Activated CD8-positive, alpha-beta T cell treated with anti-CD3 and anti-CD28 coated beads, Interleukin-2, amount 10 ng/mL, durations not matched to agents 7 days and 5 days (primary cell): ENCODE measurements at regions not wholly inside any gene's neighbourhood (a gene's known extent, or its start where the extent isn't known, plus 50 kb on each side); places are given as distances from the start of the nearest gene placed in this dataset.
"Not testable (repeated sequence)": the region's sequence is repeated elsewhere in the genome, so short reads cannot be mapped to it uniquely, and the experiment has no call there.

ENCODE experiments used
- ATAC-seq: fragments of 150-1000 bp; cut with Tn5 transposase; one replicate; pipeline ENCODE4 v1.10.0; 2021; ENCODE audit warnings: moderate library complexity
- CTCF ChIA-PET: fragments of 350-600 bp; sonication (Branson Sonifier 250); formaldehyde crosslinking; loops from one replicate; lab custom pipeline; 2021; ENCODE audit warnings: antibody characterized with exemption; lab: Charles Lee
- POLR2A ChIA-PET: fragments of 350-600 bp; sonication (Branson Sonifier 250); formaldehyde crosslinking; loops from one replicate; lab custom pipeline; 2021; ENCODE audit warnings: antibody characterized with exemption; lab: Charles Lee
- DNase-seq: peaks from one replicate; pipeline ENCODE4 v3.0.0-alpha.2; 2020
- H3K27ac Mint-ChIP-seq: one replicate; pipeline ENCODE4 v1.8.0; 2021; ENCODE audit warnings: mild to moderate bottlenecking, mixed read lengths
- H3K27me3 Mint-ChIP-seq: one replicate; pipeline ENCODE4 v1.8.0; 2021; ENCODE audit warnings: low read depth, mixed read lengths
- H3K36me3 Mint-ChIP-seq: one replicate; pipeline ENCODE4 v1.8.0; 2021; ENCODE audit warnings: low read depth, mixed read lengths
- H3K4me1 Mint-ChIP-seq: one replicate; pipeline ENCODE4 v1.8.0; 2021; ENCODE audit warnings: low read depth, mixed read lengths
- H3K4me3 Mint-ChIP-seq: one replicate; pipeline ENCODE4 v1.8.0; 2021; ENCODE audit warnings: mild to moderate bottlenecking, mixed read lengths
- H3K9me3 Mint-ChIP-seq: one replicate; pipeline ENCODE4 v1.8.0; 2022; ENCODE audit warnings: mixed read lengths; ENCODE audit not compliant: insufficient read depth

- no peaks in the 10 kb centered on the region for H3K4me1 Mint-ChIP-seq
- no peaks in the 10 kb centered on the region for H3K27me3 Mint-ChIP-seq
Observed at GRCh38 chr3:63130625-63131024, 147.5 kb upstream of the SYNPR start.

GRCh38 chr3:63132461-63133250 is 145.5 kb upstream of the SYNPR start:
- POLR2A ChIA-PET, result no interaction called here
- CTCF ChIA-PET, result no interaction called here
- no peak for ATAC-seq
- no peaks in the 10 kb centered on the region for H3K4me1 Mint-ChIP-seq
- H3K36me3 Mint-ChIP-seq, result no peaks in the 10 kb centered on the region
- no peak for DNase-seq
- no peak overlapping the region for H3K4me3 Mint-ChIP-seq
- H3K9me3 Mint-ChIP-seq, result no peaks in the 10 kb centered on the region
- H3K27ac Mint-ChIP-seq, result no peak overlapping the region
- H3K27me3 Mint-ChIP-seq, result no peaks in the 10 kb centered on the region

More at GRCh38 chr3:63130625-63131024, 147.5 kb upstream of the SYNPR start:
- ATAC-seq (no peak), DNase-seq (no peak)
- Mint-ChIP-seq H3K36me3 (no peaks in the 10 kb centered on the region), H3K27ac (no peak overlapping the region), H3K4me3 (no peak overlapping the region), H3K9me3 (no peaks in the 10 kb centered on the region)
- POLR2A ChIA-PET, result no interaction called here
- CTCF ChIA-PET, result no interaction called here

GRCh38 chr3:63135367-63135766 is 142.7 kb upstream of the SYNPR start:
- H3K27me3 Mint-ChIP-seq, result no peaks in the 10 kb centered on the region
- H3K9me3 Mint-ChIP-seq, result no peaks in the 10 kb centered on the region
- no peak overlapping the region for H3K4me3 Mint-ChIP-seq
- DNase-seq (no peak), ATAC-seq (no peak)
- H3K27ac Mint-ChIP-seq, result no peak overlapping the region
- CTCF ChIA-PET, result no interaction called here
- no peaks in the 10 kb centered on the region for H3K4me1 Mint-ChIP-seq
- H3K36me3 Mint-ChIP-seq, result no peaks in the 10 kb centered on the region
- POLR2A ChIA-PET, result no interaction called here

- H3K4me1 Mint-ChIP-seq, H3K9me3 Mint-ChIP-seq, POLR2A ChIA-PET, H3K27me3 Mint-ChIP-seq, H3K27ac Mint-ChIP-seq, ATAC-seq, CTCF ChIA-PET, DNase-seq, H3K4me3 Mint-ChIP-seq, H3K36me3 Mint-ChIP-seq: not testable (repeated sequence)
Observed at GRCh38 chr3:63136249-63136648, 141.9 kb upstream of the SYNPR start.

GRCh38 chr3:63142681-63143080 is 135.4 kb upstream of the SYNPR start:
- no peak overlapping the region for H3K27ac Mint-ChIP-seq
- H3K4me3 Mint-ChIP-seq, result no peak overlapping the region
- CTCF ChIA-PET, result no interaction called here
- no peaks in the 10 kb centered on the region for H3K4me1 Mint-ChIP-seq
- peaks cover 6% of the 10 kb centered on the region for H3K9me3 Mint-ChIP-seq
- no peaks in the 10 kb centered on the region for H3K27me3 Mint-ChIP-seq
- H3K36me3 Mint-ChIP-seq, result no peaks in the 10 kb centered on the region
- POLR2A ChIA-PET, result no interaction called here
- no peak for DNase-seq
- no peak for ATAC-seq

GRCh38 chr3:63146154-63146553 is 132.0 kb upstream of the SYNPR start:
- H3K27me3 Mint-ChIP-seq, result no peaks in the 10 kb centered on the region
- no peaks in the 10 kb centered on the region for H3K36me3 Mint-ChIP-seq
- H3K9me3 Mint-ChIP-seq, result peaks cover 6% of the 10 kb centered on the region
- no peak for DNase-seq
- no peak overlapping the region for H3K27ac Mint-ChIP-seq
- H3K4me1 Mint-ChIP-seq, result no peaks in the 10 kb centered on the region
- POLR2A ChIA-PET, result no interaction called here
- no peak for ATAC-seq
- CTCF ChIA-PET, result no interaction called here
- H3K4me3 Mint-ChIP-seq, result no peak overlapping the region

- no peaks in the 10 kb centered on the region for H3K4me1 Mint-ChIP-seq
- DNase-seq (no peak), ATAC-seq (no peak)
- no peaks in the 10 kb centered on the region for H3K27me3 Mint-ChIP-seq
- CTCF ChIA-PET, result no interaction called here
- H3K4me3 Mint-ChIP-seq, result no peak overlapping the region
- POLR2A ChIA-PET, result no interaction called here
- H3K27ac Mint-ChIP-seq, result no peak overlapping the region
- no peaks in the 10 kb centered on the region for H3K36me3 Mint-ChIP-seq
- peaks cover 5% of the 10 kb centered on the region for H3K9me3 Mint-ChIP-seq
Observed at GRCh38 chr3:63150880-63151279, 127.2 kb upstream of the SYNPR start.

- H3K4me1 Mint-ChIP-seq, result no peaks in the 10 kb centered on the region
- no peaks in the 10 kb centered on the region for H3K36me3 Mint-ChIP-seq
- POLR2A ChIA-PET, result no interaction called here
- ATAC-seq, result no peak
- CTCF ChIA-PET, result no interaction called here
- DNase-seq, result no peak
- H3K9me3 Mint-ChIP-seq, result peaks cover 5% of the 10 kb centered on the region
- no peak overlapping the region for H3K27ac Mint-ChIP-seq
- no peaks in the 10 kb centered on the region for H3K27me3 Mint-ChIP-seq
- no peak overlapping the region for H3K4me3 Mint-ChIP-seq
Observed at GRCh38 chr3:63151897-63152296, 126.2 kb upstream of the SYNPR start.

- no peaks in the 10 kb centered on the region for H3K9me3 Mint-ChIP-seq
- POLR2A ChIA-PET, result no interaction called here
- no peak for DNase-seq
- no peaks in the 10 kb centered on the region for H3K36me3 Mint-ChIP-seq
- no peak for ATAC-seq
- H3K4me1 Mint-ChIP-seq, result no peaks in the 10 kb centered on the region
- CTCF ChIA-PET, result no interaction called here
- H3K4me3 Mint-ChIP-seq, result no peak overlapping the region
- H3K27ac Mint-ChIP-seq, result no peak overlapping the region
- no peaks in the 10 kb centered on the region for H3K27me3 Mint-ChIP-seq
Observed at GRCh38 chr3:63159764-63160163, 118.3 kb upstream of the SYNPR start.

GRCh38 chr3:63167113-63167512 is 111.0 kb upstream of the SYNPR start:
- Mint-ChIP-seq H3K4me1 (no peaks in the 10 kb centered on the region), H3K27ac (no peak overlapping the region), H3K27me3 (no peaks in the 10 kb centered on the region), H3K36me3 (no peaks in the 10 kb centered on the region), H3K4me3 (no peak overlapping the region), H3K9me3 (no peaks in the 10 kb centered on the region)
- ATAC-seq (no peak), DNase-seq (no peak)
- ChIA-PET CTCF (no interaction called here), POLR2A (no interaction called here)

- H3K9me3 Mint-ChIP-seq, result no peaks in the 10 kb centered on the region
- no peaks in the 10 kb centered on the region for H3K27me3 Mint-ChIP-seq
- H3K4me1 Mint-ChIP-seq, result no peaks in the 10 kb centered on the region
- H3K27ac Mint-ChIP-seq, result no peak overlapping the region
- ATAC-seq (no peak), DNase-seq (no peak)
- ChIA-PET CTCF (no interaction called here), POLR2A (no interaction called here)
- H3K36me3 Mint-ChIP-seq, result no peaks in the 10 kb centered on the region
- no peak overlapping the region for H3K4me3 Mint-ChIP-seq
Observed at GRCh38 chr3:63168179-63168578, 109.9 kb upstream of the SYNPR start.

- no peak for ATAC-seq
- no peak for DNase-seq
- CTCF ChIA-PET, result no interaction called here
- POLR2A ChIA-PET, result no interaction called here
- no peak overlapping the region for H3K4me3 Mint-ChIP-seq
- H3K9me3 Mint-ChIP-seq, result no peaks in the 10 kb centered on the region
- H3K27me3 Mint-ChIP-seq, result no peaks in the 10 kb centered on the region
- no peaks in the 10 kb centered on the region for H3K36me3 Mint-ChIP-seq
- no peaks in the 10 kb centered on the region for H3K4me1 Mint-ChIP-seq
- H3K27ac Mint-ChIP-seq, result no peak overlapping the region
Observed at GRCh38 chr3:63179862-63180522, 98.1 kb upstream of the SYNPR start.
